H9 (cell line): ENCODE measurements at regions not wholly inside any gene's neighbourhood (a gene's known extent, or its start where the extent isn't known, plus 50 kb on each side); places are given as distances from the start of the nearest gene placed in this dataset.

ENCODE experiments used
- DNase-seq: peaks from one replicate; pipeline ENCODE4 v3.0.0-alpha.2; 2017
- H2AFZ ChIP-seq: one replicate; pipeline ENCODE4 v1.6.1; 2013; ENCODE audit warnings: mild to moderate bottlenecking, low read length, control low read depth, moderate library complexity
- H2AK5ac ChIP-seq: 2 replicates; pipeline ENCODE4 v1.6.1; 2013; ENCODE audit warnings: low read length, control low read depth, mixed read lengths; ENCODE audit not compliant: insufficient read length
- H2BK120ac ChIP-seq: one replicate; pipeline ENCODE4 v1.6.1; 2013; ENCODE audit warnings: low read depth, mild to moderate bottlenecking, low read length, control low read depth, inconsistent platforms; ENCODE audit not compliant: poor library complexity, severe bottlenecking
- H2BK12ac ChIP-seq: 2 replicates; pipeline ENCODE4 v1.6.1; 2013; ENCODE audit warnings: low read length, control low read depth, mixed read lengths, low read depth; ENCODE audit not compliant: insufficient read length
- H2BK15ac ChIP-seq: 2 replicates; pipeline ENCODE4 v1.6.1; 2013; ENCODE audit warnings: low read depth, low read length, control low read depth
- H2BK20ac ChIP-seq: one replicate; pipeline ENCODE4 v1.6.1; 2013; ENCODE audit warnings: low read depth, mild to moderate bottlenecking, low read length, control low read depth, inconsistent platforms; ENCODE audit not compliant: poor library complexity, severe bottlenecking
- H2BK5ac ChIP-seq: 2 replicates; pipeline ENCODE4 v1.6.1; 2013; ENCODE audit warnings: low read length, control low read depth, mixed read lengths; ENCODE audit not compliant: insufficient read length
- H3K14ac ChIP-seq: 2 replicates; pipeline ENCODE4 v1.6.1; 2013; ENCODE audit warnings: low read length, control low read depth; ENCODE audit not compliant: insufficient read depth
- H3K18ac ChIP-seq: 2 replicates; pipeline ENCODE4 v1.6.1; 2013; ENCODE audit warnings: low read depth, mild to moderate bottlenecking, mixed read lengths, low read length, control low read depth; ENCODE audit not compliant: insufficient read length
- H3K23ac ChIP-seq: 2 replicates; pipeline ENCODE4 v1.6.1; 2013; ENCODE audit warnings: low read length, control low read depth, mixed read lengths, low read depth; ENCODE audit not compliant: insufficient read length
- H3K23me2 ChIP-seq: 2 replicates; pipeline ENCODE4 v1.6.1; 2013; ENCODE audit warnings: low read depth, mild to moderate bottlenecking, mixed read lengths, low read length, control low read depth; ENCODE audit not compliant: insufficient read length, poor library complexity, severe bottlenecking
- H3K27ac ChIP-seq: 2 replicates; pipeline ENCODE4 v1.5.1; 2013; ENCODE audit warnings: low read length, control low read depth, mixed read lengths, low read depth; ENCODE audit not compliant: insufficient read length
- H3K27me3 ChIP-seq: 2 replicates; pipeline ENCODE4 v1.6.1; 2013; ENCODE audit warnings: low read length, control low read depth, inconsistent platforms; ENCODE audit not compliant: insufficient read depth
- H3K4ac ChIP-seq: 2 replicates; pipeline ENCODE4 v1.6.1; 2013; ENCODE audit warnings: low read depth, mild to moderate bottlenecking, control low read depth, inconsistent platforms, low read length, moderate library complexity
- H3K4me1 ChIP-seq: 2 replicates; pipeline ENCODE4 v1.6.1; 2013; ENCODE audit warnings: low read length, control low read depth, inconsistent platforms; ENCODE audit not compliant: insufficient read depth
- H3K4me2 ChIP-seq: 2 replicates; pipeline ENCODE4 v1.6.1; 2013; ENCODE audit warnings: low read length, control low read depth, mixed read lengths; ENCODE audit not compliant: insufficient read length, insufficient read depth
- H3K56ac ChIP-seq: 2 replicates; pipeline ENCODE4 v1.6.1; 2013; ENCODE audit warnings: low read depth, mild to moderate bottlenecking, mixed read lengths, low read length, control low read depth; ENCODE audit not compliant: insufficient read length
- H3K79me1 ChIP-seq: 2 replicates; pipeline ENCODE4 v1.6.1; 2013; ENCODE audit warnings: low read depth, mild to moderate bottlenecking, moderate library complexity, low read length, control low read depth, inconsistent platforms; ENCODE audit not compliant: insufficient read depth, poor library complexity, severe bottlenecking
- H3K79me2 ChIP-seq: 2 replicates; pipeline ENCODE4 v1.6.1; 2013; ENCODE audit warnings: low read length, control low read depth, inconsistent platforms; ENCODE audit not compliant: insufficient read depth
- H3K9ac ChIP-seq: 2 replicates; pipeline ENCODE4 v1.6.1; 2013; ENCODE audit warnings: low read length, control low read depth, mixed read lengths; ENCODE audit not compliant: insufficient read length; ENCODE audit errors: extremely low read depth
- H3K9me3 ChIP-seq: one replicate; pipeline ENCODE4 v1.6.1; 2013; ENCODE audit warnings: low read depth, low read length, inconsistent platforms; ENCODE audit not compliant: control insufficient read depth
- H3T11ph ChIP-seq: one replicate; pipeline ENCODE4 v1.6.1; 2013; ENCODE audit warnings: mild to moderate bottlenecking, low read length, control low read depth, inconsistent platforms
- H4K20me1 ChIP-seq: one replicate; pipeline ENCODE4 v1.6.1; 2013; ENCODE audit not compliant: control insufficient read depth, insufficient read length, insufficient read depth
- H4K5ac ChIP-seq: 2 replicates; pipeline ENCODE4 v1.6.1; 2013; ENCODE audit warnings: low read depth, mild to moderate bottlenecking, mixed read lengths, low read length, control low read depth; ENCODE audit not compliant: insufficient read length
- H4K8ac ChIP-seq: replicated peaks from 2 replicates; pipeline ENCODE4 v1.6.1; 2013; ENCODE audit warnings: low read length, control low read depth, mixed read lengths, low read depth; ENCODE audit not compliant: insufficient read length
- H4K91ac ChIP-seq: 2 replicates; pipeline ENCODE4 v1.6.1; 2013; ENCODE audit warnings: low read depth, mild to moderate bottlenecking, moderate library complexity, mixed read lengths, low read length, control low read depth; ENCODE audit not compliant: insufficient read length
- H3K27ac Mint-ChIP-seq, 3 experiments: 2 replicates in 2 of 3; 3 replicates in 1 of 3; pipeline ENCODE4 v1.8.0; 2020 to 2021; ENCODE audit warnings: mixed read lengths in 3 of 3, mild to moderate bottlenecking in 1 of 3, moderate library complexity in 1 of 3
- H3K27me3 Mint-ChIP-seq: 2 replicates; pipeline ENCODE4 v1.8.0; 2021; ENCODE audit warnings: low read depth, mild to moderate bottlenecking, moderate library complexity, mixed read lengths
- H3K36me3 Mint-ChIP-seq, 3 experiments: 2 replicates in 2 of 3; 3 replicates in 1 of 3; pipeline ENCODE4 v1.8.0; 2020 to 2021; ENCODE audit warnings: low read depth in 3 of 3, mixed read lengths in 3 of 3; ENCODE audit not compliant: insufficient read depth in 1 of 3
- H3K4me1 Mint-ChIP-seq, 2 experiments: 2 replicates each; pipeline ENCODE4 v1.8.0; 2020; ENCODE audit warnings: mixed read lengths in 2 of 2
- H3K4me3 Mint-ChIP-seq, 2 experiments: 2 replicates in 1 of 2; 3 replicates in 1 of 2; pipeline ENCODE4 v1.8.0; 2020 to 2021; ENCODE audit warnings: mild to moderate bottlenecking in 2 of 2, mixed read lengths in 2 of 2, moderate library complexity in 1 of 2
- H3K9me3 Mint-ChIP-seq, 2 experiments: 2 replicates in 1 of 2; 3 replicates in 1 of 2; pipeline ENCODE4 v1.8.0; 2020; ENCODE audit warnings: mild to moderate bottlenecking in 2 of 2, mixed read lengths in 2 of 2, moderate library complexity in 1 of 2
- WGBS: extraction: QIAGEN DNeasy Blood & Tissue Kit; methylation state at CpG from one replicate; pipeline ENCODE4 v1.1.7; 2013; ENCODE audit warnings: missing lambda C conversion rate, low lambda C conversion rate, mixed read lengths; ENCODE audit not compliant: insufficient read length; ENCODE audit errors: extremely low coverage; 5-methylcytosine and 5-hydroxymethylcytosine counted together
- TF ChIP-seq, protein P1 (sequence below): fragments of 200-600 bp; sonication (generic); conservative IDR thresholded peaks from 3 replicates; pipeline ENCODE4 v1.8.0; 2021; ENCODE audit warnings: antibody characterized with exemption, mild to moderate bottlenecking

DNA sequence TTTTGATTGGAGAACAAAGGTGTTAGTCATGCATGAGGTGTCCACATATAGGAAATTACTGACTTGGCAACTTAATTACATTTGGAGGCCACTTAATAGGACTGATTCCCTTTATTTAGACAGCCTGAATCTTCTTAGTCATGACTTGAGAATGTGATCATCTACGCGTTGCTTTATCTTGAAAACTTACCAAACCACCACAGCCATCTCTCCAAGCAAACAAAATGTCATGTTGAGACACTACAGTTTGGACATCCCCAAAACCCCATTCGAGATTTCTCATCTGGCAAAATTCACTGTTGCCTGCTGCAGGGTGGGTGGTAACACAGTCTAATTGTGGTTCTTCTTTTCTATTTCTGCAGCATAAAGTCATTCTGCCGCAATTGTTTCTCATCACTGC is 176.5 kb upstream of the CDH5 start:
- no CpG with 5 or more reads among the region's 4 CpGs for WGBS
- peaks cover 9 to 14% of the 10 kb centered on the region in 2 experiments for H3K4me1 Mint-ChIP-seq
- H3K36me3 Mint-ChIP-seq: no peaks in the 10 kb centered on the region

More for the DNA sequence above, 176.5 kb upstream of the CDH5 start:
- H2AFZ ChIP-seq: no peak overlapping the region
- no peak overlapping the region for H4K91ac ChIP-seq
- H2BK15ac ChIP-seq: no peak overlapping the region
- H4K5ac ChIP-seq: no peak overlapping the region
- H3K4me3 Mint-ChIP-seq: no peak overlapping the region
- H3K23ac ChIP-seq: no peak overlapping the region
- H2BK120ac ChIP-seq: no peak overlapping the region
- no peak overlapping the region for H3K56ac ChIP-seq
- no peak overlapping the region for H3K27ac ChIP-seq
- H3T11ph ChIP-seq: no peak overlapping the region
- no peaks in the 10 kb centered on the region for H3K4me1 ChIP-seq
- no peaks in the 10 kb centered on the region for H4K20me1 ChIP-seq
- TF ChIP-seq, protein P1, sequence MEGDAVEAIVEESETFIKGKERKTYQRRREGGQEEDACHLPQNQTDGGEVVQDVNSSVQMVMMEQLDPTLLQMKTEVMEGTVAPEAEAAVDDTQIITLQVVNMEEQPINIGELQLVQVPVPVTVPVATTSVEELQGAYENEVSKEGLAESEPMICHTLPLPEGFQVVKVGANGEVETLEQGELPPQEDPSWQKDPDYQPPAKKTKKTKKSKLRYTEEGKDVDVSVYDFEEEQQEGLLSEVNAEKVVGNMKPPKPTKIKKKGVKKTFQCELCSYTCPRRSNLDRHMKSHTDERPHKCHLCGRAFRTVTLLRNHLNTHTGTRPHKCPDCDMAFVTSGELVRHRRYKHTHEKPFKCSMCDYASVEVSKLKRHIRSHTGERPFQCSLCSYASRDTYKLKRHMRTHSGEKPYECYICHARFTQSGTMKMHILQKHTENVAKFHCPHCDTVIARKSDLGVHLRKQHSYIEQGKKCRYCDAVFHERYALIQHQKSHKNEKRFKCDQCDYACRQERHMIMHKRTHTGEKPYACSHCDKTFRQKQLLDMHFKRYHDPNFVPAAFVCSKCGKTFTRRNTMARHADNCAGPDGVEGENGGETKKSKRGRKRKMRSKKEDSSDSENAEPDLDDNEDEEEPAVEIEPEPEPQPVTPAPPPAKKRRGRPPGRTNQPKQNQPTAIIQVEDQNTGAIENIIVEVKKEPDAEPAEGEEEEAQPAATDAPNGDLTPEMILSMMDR: no peak
- no peak overlapping the region for H2BK20ac ChIP-seq
- no peak overlapping the region for H3K27ac Mint-ChIP-seq
- H3K23me2 ChIP-seq: no peaks in the 10 kb centered on the region
- H3K14ac ChIP-seq: no peak overlapping the region
- H2BK5ac ChIP-seq: no peak overlapping the region
- no peak overlapping the region for H2AK5ac ChIP-seq
- H3K27me3 ChIP-seq: no peaks in the 10 kb centered on the region
- H3K79me2 ChIP-seq: no peaks in the 10 kb centered on the region
- no peaks in the 10 kb centered on the region for H3K9me3 ChIP-seq
- no peak overlapping the region for H2BK12ac ChIP-seq
- no peak overlapping the region for H3K4me2 ChIP-seq
- H3K9ac ChIP-seq: no peak overlapping the region
- no peaks in the 10 kb centered on the region for H3K79me1 ChIP-seq
- H4K8ac ChIP-seq: no peak overlapping the region
- peaks cover 0 to 3% of the 10 kb centered on the region in 2 experiments; a peak in 1 of 5 replicates for H3K9me3 Mint-ChIP-seq
- no peak for DNase-seq
- H3K27me3 Mint-ChIP-seq: no peaks in the 10 kb centered on the region; the same call in none of the 2 replicates
- no peak overlapping the region for H3K4ac ChIP-seq
- H3K18ac ChIP-seq: no peak overlapping the region
